HEK293 (cell line): ENCODE measurements at regions not wholly inside any gene's neighbourhood (a gene's known extent, or its start where the extent isn't known, plus 50 kb on each side); places are given as distances from the start of the nearest gene placed in this dataset.

Experiments
- CTCF ChIA-PET: fragments of 350-600 bp; formaldehyde crosslinking; extraction: SDS; loops from one replicate; lab custom pipeline; 2021; ENCODE audit warnings: antibody characterized with exemption; lab: Yijun Ruan, JAX
- POLR2A ChIA-PET: fragments of 300-600 bp; formaldehyde crosslinking; extraction: SDS; loops from one replicate; lab custom pipeline; 2020; ENCODE audit warnings: antibody characterized with exemption, inconsistent platforms; lab: Yijun Ruan, JAX
- H3K27ac ChIP-seq: fragments of 200-500 bp; sonication (Bioruptor generic); 2 replicates; pipeline ENCODE4 v1.5.1; 2014; ENCODE audit warnings: low read depth, low read length, control low read depth, inconsistent platforms; ENCODE audit errors: extremely low read depth
- H3K36me3 ChIP-seq, 2 experiments: fragments of 200-500 bp in 1 of 2; sonication (Bioruptor generic) in 1 of 2; 1 replicate in 1 of 2; 2 replicates in 1 of 2; pipeline ENCODE4 v1.5.1; 2014 to 2017; ENCODE audit warnings: inconsistent platforms in 2 of 2, low read length in 2 of 2; ENCODE audit not compliant: control insufficient read depth in 2 of 2, insufficient read depth in 1 of 2
- H3K4me1 ChIP-seq: fragments of 200-500 bp; sonication (Bioruptor generic); 2 replicates; pipeline ENCODE4 v1.5.1; 2014; ENCODE audit warnings: mild to moderate bottlenecking, low read length, inconsistent platforms; ENCODE audit not compliant: control insufficient read depth, insufficient read depth
- H3K4me3 ChIP-seq: 2 replicates; pipeline ENCODE4 v1.5.1; 2011; ENCODE audit warnings: low read depth, mild to moderate bottlenecking, control low read depth, low read length, moderate library complexity
- H3K9me3 ChIP-seq: fragments of 200-500 bp; sonication (Bioruptor generic); 2 replicates; pipeline ENCODE4 v1.5.1; 2014; ENCODE audit warnings: low read depth, low read length, inconsistent platforms; ENCODE audit not compliant: control insufficient read depth, insufficient read depth
- KLF1 ChIP-seq: fragments of 450-650 bp; formaldehyde crosslinking; IDR thresholded peaks from 2 replicates; pipeline ENCODE4 v1.5.1; 2016; ENCODE audit warnings: missing biosample characterization, missing genetic modification characterization
- PRDM2 ChIP-seq: fragments of 450-650 bp; formaldehyde crosslinking; IDR thresholded peaks from 2 replicates; pipeline ENCODE4 v1.5.1; 2016; ENCODE audit warnings: missing biosample characterization, missing genetic modification characterization, borderline replicate concordance
- ZBTB10 ChIP-seq: fragments of 450-650 bp; formaldehyde crosslinking; IDR thresholded peaks from 2 replicates; pipeline ENCODE4 v1.5.1; 2016; ENCODE audit warnings: missing biosample characterization, missing genetic modification characterization
- ZNF140 ChIP-seq: fragments of 450-650 bp; formaldehyde crosslinking; IDR thresholded peaks from 2 replicates; pipeline ENCODE4 v1.5.1; 2016; ENCODE audit warnings: missing biosample characterization, missing genetic modification characterization
- ZNF175 ChIP-seq: fragments of 450-650 bp; formaldehyde crosslinking; IDR thresholded peaks from 2 replicates; pipeline ENCODE4 v1.5.1; 2016; ENCODE audit warnings: missing biosample characterization, missing genetic modification characterization
- ZNF214 ChIP-seq: fragments of 450-650 bp; formaldehyde crosslinking; IDR thresholded peaks from 2 replicates; pipeline ENCODE4 v1.5.1; 2017; ENCODE audit warnings: missing biosample characterization, mild to moderate bottlenecking, missing genetic modification characterization, borderline replicate concordance
- ZNF302 ChIP-seq: fragments of 450-650 bp; formaldehyde crosslinking; IDR thresholded peaks from 2 replicates; pipeline ENCODE4 v1.5.1; 2016; ENCODE audit warnings: missing biosample characterization, missing genetic modification characterization, low read depth
- ZNF423 ChIP-seq: fragments of 450-650 bp; formaldehyde crosslinking; IDR thresholded peaks from 2 replicates; pipeline ENCODE4 v1.5.1; 2016; ENCODE audit warnings: missing biosample characterization, missing genetic modification characterization
- ZNF473 ChIP-seq: fragments of 450-650 bp; formaldehyde crosslinking; IDR thresholded peaks from 2 replicates; pipeline ENCODE4 v1.5.1; 2017; ENCODE audit warnings: missing biosample characterization, missing genetic modification characterization
- ZNF501 ChIP-seq: fragments of 450-650 bp; formaldehyde crosslinking; IDR thresholded peaks from 2 replicates; pipeline ENCODE4 v1.5.1; 2016; ENCODE audit warnings: missing biosample characterization, missing genetic modification characterization
- ZNF555 ChIP-seq: fragments of 450-650 bp; formaldehyde crosslinking; conservative IDR thresholded peaks from 2 replicates; pipeline ENCODE4 v1.5.1; 2017; ENCODE audit warnings: missing biosample characterization, mild to moderate bottlenecking, missing genetic modification characterization, inconsistent platforms
- ZNF560 ChIP-seq: fragments of 450-650 bp; formaldehyde crosslinking; IDR thresholded peaks from 2 replicates; pipeline ENCODE4 v1.5.1; 2017; ENCODE audit warnings: missing biosample characterization, missing genetic modification characterization, borderline replicate concordance
- ZNF580 ChIP-seq: fragments of 450-650 bp; formaldehyde crosslinking; IDR thresholded peaks from 2 replicates; pipeline ENCODE4 v1.5.1; 2016; ENCODE audit warnings: missing biosample characterization, missing genetic modification characterization
- ZNF585B ChIP-seq: fragments of 450-650 bp; formaldehyde crosslinking; IDR thresholded peaks from 2 replicates; pipeline ENCODE4 v1.5.1; 2016; ENCODE audit warnings: missing biosample characterization, missing genetic modification characterization
- ZNF660 ChIP-seq: fragments of 450-650 bp; IDR thresholded peaks from 2 replicates; pipeline ENCODE4 v1.5.1; 2018; ENCODE audit warnings: missing biosample characterization, mild to moderate bottlenecking, missing genetic modification characterization
- ZNF701 ChIP-seq: fragments of 450-650 bp; formaldehyde crosslinking; IDR thresholded peaks from 2 replicates; pipeline ENCODE4 v1.5.1; 2016; ENCODE audit warnings: missing biosample characterization, missing genetic modification characterization
- ZNF707 ChIP-seq: fragments of 450-650 bp; formaldehyde crosslinking; IDR thresholded peaks from 2 replicates; pipeline ENCODE4 v1.5.1; 2016; ENCODE audit warnings: missing biosample characterization, missing genetic modification characterization
- ZNF76 ChIP-seq: fragments of 450-650 bp; formaldehyde crosslinking; IDR thresholded peaks from 2 replicates; pipeline ENCODE4; 2016; ENCODE audit warnings: low read depth, missing biosample characterization, missing genetic modification characterization, borderline replicate concordance
- ZNF792 ChIP-seq: fragments of 450-650 bp; formaldehyde crosslinking; IDR thresholded peaks from 2 replicates; pipeline ENCODE4 v1.5.1; 2016; ENCODE audit warnings: missing biosample characterization, missing genetic modification characterization
- ZNF843 ChIP-seq: fragments of 450-650 bp; formaldehyde crosslinking; IDR thresholded peaks from 2 replicates; pipeline ENCODE4 v1.5.1; 2016; ENCODE audit warnings: missing biosample characterization, missing genetic modification characterization
- TF ChIP-seq, protein P1 (sequence below): fragments of 450-650 bp; formaldehyde crosslinking; IDR thresholded peaks from 2 replicates; pipeline ENCODE4 v1.5.1; 2016; ENCODE audit warnings: missing biosample characterization, missing genetic modification characterization

DNA sequence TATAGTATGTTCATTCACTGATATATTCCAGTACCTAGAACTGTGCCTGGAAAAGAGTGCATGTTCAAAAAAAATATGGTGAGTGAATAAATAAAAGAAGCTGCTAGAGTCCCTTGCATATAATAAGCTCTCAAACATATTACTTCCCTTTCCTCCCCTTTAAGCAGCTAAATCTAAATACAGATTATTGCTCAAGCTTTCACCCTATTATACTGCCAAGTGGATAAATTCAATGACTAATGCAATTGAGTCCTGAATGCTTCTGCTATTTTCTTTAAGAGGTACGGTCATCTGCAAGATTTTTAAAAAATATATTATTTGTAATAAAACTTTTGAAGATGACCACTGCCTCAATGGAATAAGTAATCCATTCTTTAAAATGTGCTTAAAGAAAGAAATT, 248.4 kb downstream of the PLK2 start (continued):
- TF ChIP-seq ZNF580 (tag by site-specific recombination), result no peak
- TF ChIP-seq, all 188 proteins: peak for 0

DNA sequence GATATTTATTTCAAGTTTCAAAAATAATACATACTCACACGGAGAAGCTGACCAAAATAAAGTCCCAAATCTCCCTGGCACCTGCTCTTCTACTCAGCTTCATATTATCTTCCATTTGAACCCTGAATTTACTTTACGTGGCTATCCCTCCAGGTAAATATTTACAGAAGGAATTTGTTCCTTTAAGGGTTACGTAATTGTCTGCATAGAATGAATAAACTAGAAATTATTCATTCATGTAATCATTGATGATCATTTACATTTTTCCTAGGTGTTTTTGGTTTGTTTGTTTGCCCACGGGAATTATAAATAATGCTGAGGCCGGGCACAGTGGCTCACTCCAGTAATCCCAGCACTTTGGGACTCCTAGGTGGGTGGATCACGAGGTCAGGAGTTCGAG, 251.2 kb downstream of the PLK2 start:
- POLR2A ChIA-PET, result no interaction called here
- no peak for TF ChIP-seq ZNF660 (tag by site-specific recombination)
- TF ChIP-seq ZNF501 (tag by site-specific recombination), result no peak
- TF ChIP-seq ZNF76 (tag by site-specific recombination), result no peak
- no peak for TF ChIP-seq KLF1
- TF ChIP-seq ZNF585B (tag by site-specific recombination), result no peak
- TF ChIP-seq ZNF302 (tag by site-specific recombination), result no peak
- TF ChIP-seq ZNF843 (tag by site-specific recombination), result no peak
- no peak for TF ChIP-seq ZNF473 (tag by site-specific recombination)
- TF ChIP-seq ZNF175, result no peak
- no peak for TF ChIP-seq ZNF792 (tag by site-specific recombination)
- TF ChIP-seq ZNF423 (tag by site-specific recombination), result no peak
- TF ChIP-seq ZNF701, result no peak
- H3K4me1 ChIP-seq, result peaks cover 3% of the 10 kb centered on the region
- CTCF ChIA-PET, result interaction anchor here (0.7 kb wide), 1 partner anchor 683 kb away, joined by 3 read pairs; no protein-coding TSS in a partner anchor
- no peaks in the 10 kb centered on the region for H3K36me3 ChIP-seq
- H3K27ac ChIP-seq, result no peak overlapping the region
- no peak overlapping the region for H3K4me3 ChIP-seq
- no peaks in the 10 kb centered on the region for H3K9me3 ChIP-seq

GRCh38 chr5:58207076-58207475, 252.8 kb downstream of the PLK2 start:
- CTCF ChIA-PET, result interaction anchor here (0.6 kb wide), 1 partner anchor 341 kb away, joined by 3 read pairs; no protein-coding TSS in a partner anchor
- H3K36me3 ChIP-seq, result no peaks in the 10 kb centered on the region
- peaks cover 3% of the 10 kb centered on the region for H3K4me1 ChIP-seq
- POLR2A ChIA-PET, result no interaction called here
- H3K4me3 ChIP-seq, result no peak overlapping the region
- H3K27ac ChIP-seq, result no peak overlapping the region
- no peaks in the 10 kb centered on the region for H3K9me3 ChIP-seq
- TF ChIP-seq ZNF707 (tag by site-specific recombination), result no peak
- TF ChIP-seq PRDM2 (tag by site-specific recombination), result no peak
- no peak for TF ChIP-seq ZNF140 (tag by site-specific recombination)
- TF ChIP-seq ZBTB10 (tag by site-specific recombination), result no peak
- no peak for TF ChIP-seq ZNF560
- TF ChIP-seq ZNF555, result no peak
- TF ChIP-seq ZNF214, result no peak
- TF ChIP-seq, protein P1, sequence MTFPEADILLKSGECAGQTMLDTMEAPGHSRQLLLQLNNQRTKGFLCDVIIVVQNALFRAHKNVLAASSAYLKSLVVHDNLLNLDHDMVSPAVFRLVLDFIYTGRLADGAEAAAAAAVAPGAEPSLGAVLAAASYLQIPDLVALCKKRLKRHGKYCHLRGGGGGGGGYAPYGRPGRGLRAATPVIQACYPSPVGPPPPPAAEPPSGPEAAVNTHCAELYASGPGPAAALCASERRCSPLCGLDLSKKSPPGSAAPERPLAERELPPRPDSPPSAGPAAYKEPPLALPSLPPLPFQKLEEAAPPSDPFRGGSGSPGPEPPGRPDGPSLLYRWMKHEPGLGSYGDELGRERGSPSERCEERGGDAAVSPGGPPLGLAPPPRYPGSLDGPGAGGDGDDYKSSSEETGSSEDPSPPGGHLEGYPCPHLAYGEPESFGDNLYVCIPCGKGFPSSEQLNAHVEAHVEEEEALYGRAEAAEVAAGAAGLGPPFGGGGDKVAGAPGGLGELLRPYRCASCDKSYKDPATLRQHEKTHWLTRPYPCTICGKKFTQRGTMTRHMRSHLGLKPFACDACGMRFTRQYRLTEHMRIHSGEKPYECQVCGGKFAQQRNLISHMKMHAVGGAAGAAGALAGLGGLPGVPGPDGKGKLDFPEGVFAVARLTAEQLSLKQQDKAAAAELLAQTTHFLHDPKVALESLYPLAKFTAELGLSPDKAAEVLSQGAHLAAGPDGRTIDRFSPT (tag by site-specific recombination), result no peak
